Nucleus accumbens (tissue), 56 donors: ENCODE measurements at regions not wholly inside any gene's neighbourhood (a gene's known extent, or its start where the extent isn't known, plus 50 kb on each side); places are given as distances from the start of the nearest gene placed in this dataset.

ENCODE experiments used
- DNase-seq, 56 donors: peaks; one replicate each; lab custom pipeline; 2025; lab: John Stamatoyannopoulos, UW

DNA sequence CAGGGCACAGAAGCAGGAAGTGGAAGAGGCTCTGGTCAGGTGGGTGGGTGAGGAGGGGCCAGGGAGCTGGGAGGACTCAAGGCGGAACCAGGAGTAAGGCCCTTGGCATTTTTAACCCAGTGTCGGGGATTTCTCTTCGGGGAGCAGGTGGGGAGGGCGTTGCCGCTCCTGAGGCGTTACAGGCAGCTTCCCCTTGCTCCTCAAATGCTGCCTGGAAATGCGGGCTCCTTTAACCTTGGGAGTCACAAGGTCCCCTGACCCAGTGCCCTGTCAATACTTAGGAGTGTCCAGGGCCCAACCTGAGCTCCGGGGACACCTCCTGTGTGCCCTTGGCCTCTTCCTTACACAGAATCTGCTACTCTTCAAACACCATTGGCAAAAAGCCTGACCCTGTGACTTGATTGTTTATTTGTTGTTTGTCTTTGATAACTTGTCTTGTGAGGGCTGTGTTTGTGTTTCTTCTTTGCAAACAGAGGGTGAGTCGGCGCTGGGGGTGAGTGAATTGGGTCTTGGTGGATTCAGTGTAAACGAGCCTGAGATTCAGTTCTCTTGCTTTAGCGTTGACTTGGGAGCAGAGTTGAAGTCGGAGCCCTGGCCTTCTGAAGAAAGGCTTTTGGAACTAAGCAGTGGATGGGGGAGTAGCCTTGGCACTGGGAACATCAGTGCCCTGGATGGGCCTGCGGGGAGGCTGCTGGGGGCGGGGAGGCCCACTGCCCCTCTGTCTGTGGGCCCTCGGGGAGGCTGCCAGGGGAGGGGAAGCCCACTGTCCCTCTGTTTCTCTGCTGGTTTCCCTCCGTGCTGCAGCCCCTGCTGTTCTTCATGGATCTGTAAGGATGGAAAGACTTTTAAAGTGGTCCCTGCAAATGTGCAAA is 300.7 kb upstream of the IRX4 start:
- no peak for DNase-seq

- DNase-seq: no peak
Measured at GRCh38 chr5:2182020-2182419, 299.3 kb upstream of the IRX4 start.

- DNase-seq: no peak
Measured at GRCh38 chr5:2181557-2181956, 298.8 kb upstream of the IRX4 start.

GRCh38 chr5:2181149-2181548 is 298.4 kb upstream of the IRX4 start:
- no peak for DNase-seq

DNA sequence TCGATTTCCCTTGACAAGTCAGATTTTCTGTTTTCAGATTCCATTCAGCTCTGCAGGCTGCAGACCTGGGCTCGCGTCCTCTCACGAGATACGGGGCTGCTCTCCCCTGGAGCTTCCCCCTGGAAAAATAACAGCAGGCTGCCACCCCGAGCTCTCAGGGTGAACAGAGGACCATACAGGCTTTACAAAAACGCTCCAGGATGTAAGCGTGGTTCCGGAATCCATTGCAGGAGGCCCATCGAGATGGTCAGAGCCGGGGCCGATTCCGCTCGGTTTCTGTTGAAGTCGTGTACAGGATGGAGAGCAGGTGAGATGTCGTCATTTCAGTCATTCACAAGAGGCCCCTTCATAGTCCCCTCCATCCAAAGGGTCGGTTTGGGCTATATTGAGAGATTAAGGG is 297.7 kb upstream of the IRX4 start:
- no peak for DNase-seq

DNA sequence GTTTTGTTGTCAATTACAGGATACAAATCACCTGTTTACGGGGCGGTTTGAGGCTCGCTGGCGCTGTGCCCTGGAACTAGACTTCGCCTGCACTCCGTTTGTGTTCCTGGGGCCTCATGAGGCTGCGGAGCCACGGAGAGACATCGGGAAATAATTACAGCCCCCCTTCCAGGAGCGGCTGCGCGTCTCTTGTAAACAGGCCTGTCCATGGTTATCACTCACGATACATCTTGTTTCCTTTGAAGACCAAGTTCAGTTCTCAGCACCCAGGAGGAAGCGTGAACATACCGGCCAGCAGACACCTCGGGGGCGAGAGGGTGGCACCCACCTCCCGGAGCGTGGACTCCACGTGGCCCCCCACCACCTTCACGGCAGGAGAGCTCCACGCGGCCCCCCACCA is 297.1 kb upstream of the IRX4 start:
- no peak for DNase-seq

DNA sequence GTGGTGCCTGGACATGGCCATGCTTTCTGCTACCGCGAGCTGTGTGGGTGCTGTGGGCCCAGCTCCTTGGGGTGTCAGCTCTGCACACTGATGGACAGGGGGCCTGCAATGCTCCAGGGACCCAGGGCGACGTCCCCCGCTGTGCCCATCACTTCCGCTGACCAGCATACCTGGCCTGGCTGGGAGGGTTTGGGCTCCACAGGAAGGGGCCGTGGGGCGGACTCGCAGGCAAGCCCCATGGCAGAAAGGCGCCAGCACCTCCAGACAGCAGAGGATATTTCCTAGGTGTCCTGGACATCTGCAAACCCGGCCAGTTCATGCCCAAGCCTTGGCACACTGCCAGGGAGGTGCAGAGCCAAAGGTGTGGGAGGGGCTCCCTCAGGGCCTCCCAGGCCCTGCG is 295.8 kb upstream of the IRX4 start:
- no peak for DNase-seq

DNA sequence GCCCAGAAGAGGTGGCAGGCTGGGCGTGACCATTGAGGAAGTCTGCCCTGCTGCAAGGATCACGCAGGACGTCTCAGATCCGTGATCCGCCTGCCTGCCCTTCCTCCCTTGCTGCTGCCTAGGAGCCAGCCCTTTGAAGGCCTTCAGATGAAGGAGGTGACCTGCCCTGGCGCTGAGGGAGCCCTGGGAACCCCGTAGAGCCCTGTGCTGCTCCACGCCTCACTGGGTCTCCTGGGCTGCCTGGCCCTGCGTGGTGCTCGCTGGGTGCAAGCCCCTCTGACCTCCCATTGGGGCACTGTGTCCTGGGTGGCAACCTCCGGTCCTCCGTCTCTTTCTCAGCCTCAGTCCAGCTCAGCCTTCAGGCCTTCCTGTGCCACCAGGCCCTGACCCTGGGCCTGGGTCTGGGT is 295.3 kb upstream of the IRX4 start:
- no peak for DNase-seq

DNA sequence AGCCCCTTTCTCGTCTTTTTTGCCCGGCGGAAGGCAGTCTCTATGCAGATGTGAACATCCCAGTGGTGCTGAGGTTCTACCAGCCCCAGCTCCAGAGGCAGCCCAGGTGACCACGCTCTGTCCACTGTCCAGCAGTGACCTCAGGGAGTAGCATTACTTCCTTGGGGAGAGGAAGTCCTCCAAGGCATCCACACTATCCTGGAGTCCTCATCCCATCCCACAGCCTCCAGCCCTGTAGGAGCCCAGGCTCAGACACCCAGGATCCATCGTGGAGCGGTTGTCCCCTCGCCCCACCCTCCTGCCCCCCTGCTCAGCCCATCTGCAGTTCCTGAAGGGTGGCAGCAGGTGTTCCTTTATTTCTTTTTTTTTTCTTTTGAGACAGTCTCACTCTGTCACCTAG is 294.5 kb upstream of the IRX4 start:
- DNase-seq: no peak

- no peak for DNase-seq
Measured at GRCh38 chr5:2176581-2176980, 293.9 kb upstream of the IRX4 start.

GRCh38 chr5:2175842-2176404 is 293.2 kb upstream of the IRX4 start:
- DNase-seq: no peak

DNA sequence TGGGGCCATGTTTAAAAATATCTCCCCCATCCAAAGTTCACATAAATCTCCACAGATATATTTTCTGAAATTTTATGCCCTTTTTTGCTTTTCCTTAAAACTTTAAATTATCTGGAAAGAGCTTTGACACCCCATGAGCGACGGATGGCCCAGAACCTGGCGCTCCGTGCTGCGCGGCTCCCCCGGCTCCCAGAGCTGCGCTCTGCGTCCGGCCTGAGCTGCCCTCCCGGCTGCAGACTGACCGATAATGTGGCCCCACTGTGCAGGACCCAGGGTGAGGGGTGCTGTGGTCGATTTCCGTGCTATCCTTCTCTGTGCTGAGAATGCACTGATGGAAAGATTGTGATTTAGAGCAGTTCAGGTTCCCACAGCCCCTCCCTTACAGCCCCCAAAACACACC is 292.3 kb upstream of the IRX4 start:
- DNase-seq: no peak

- no peak for DNase-seq
Measured at GRCh38 chr5:2174538-2174937, 291.8 kb upstream of the IRX4 start.

- DNase-seq: no peak
Measured at GRCh38 chr5:2173151-2173834, 290.6 kb upstream of the IRX4 start.

DNA sequence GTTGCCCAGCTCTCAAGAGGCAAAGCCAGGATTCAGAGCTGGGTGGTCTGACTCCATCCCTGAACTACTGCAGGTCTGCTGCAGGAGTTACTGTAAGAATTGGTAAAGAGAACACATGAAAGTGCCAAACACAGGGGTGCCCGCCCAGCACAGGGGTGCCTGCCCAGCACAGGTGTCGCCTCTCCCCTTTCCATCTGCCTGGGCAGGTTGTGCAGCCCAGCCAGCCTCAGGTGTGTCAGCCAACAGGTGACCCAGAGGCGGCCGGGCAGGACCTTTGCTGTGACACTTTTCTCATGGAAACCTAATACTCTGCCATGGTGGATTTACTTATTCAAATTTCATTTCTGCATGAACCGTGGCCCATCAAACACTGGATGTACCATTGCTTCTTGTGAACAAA is 289.7 kb upstream of the IRX4 start:
- DNase-seq: no peak

- DNase-seq: no peak
Measured at GRCh38 chr5:2170761-2171160, 288.0 kb upstream of the IRX4 start.

DNA sequence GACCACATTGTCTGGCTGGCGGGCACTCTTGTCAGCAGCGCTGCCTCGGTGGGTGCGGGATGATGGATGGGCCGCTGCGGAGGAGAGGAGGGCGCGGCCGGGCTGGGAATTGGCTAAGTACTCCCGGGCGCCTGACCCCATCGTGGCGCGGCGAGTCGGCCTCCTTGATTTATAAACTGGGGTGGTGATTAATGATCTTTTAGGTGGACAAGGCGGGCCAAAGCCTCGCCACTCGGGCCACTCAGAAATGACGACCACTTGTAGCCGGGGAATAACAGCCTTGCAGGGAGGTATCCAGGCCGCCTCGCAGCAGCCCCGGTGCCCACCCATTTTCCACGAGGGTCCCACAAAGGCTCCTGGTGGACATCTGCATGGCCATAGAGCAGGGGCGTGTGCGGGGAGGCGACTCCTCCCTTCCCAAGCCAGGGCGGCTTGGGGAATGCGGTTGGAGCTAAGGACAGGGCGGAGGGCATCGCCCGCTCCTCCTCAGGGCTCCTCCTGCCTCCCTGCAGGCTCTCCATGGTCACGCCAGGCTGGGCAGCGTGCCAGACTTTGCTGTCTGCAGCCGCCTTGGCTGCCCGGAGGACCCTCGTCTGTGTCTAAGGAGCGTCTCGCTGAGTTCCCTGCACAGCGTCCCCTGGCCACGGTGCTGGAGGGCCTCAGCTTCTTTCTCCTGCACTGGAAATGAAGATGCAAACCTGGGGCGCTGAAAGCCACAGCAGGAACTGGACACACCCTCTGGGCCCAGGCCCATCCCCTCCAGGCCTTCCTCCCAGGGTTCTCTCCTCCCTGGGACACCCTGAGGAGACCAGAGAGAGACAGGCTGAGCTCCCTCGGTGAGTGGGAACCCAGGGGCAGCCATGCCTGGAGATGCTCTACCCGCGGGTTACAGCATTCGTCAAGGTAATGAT is 287.4 kb upstream of the IRX4 start:
- DNase-seq: peak in 1 of 56 donors; percentile 14

- DNase-seq: no peak
Measured at GRCh38 chr5:2169430-2169808, 286.7 kb upstream of the IRX4 start.

DNA sequence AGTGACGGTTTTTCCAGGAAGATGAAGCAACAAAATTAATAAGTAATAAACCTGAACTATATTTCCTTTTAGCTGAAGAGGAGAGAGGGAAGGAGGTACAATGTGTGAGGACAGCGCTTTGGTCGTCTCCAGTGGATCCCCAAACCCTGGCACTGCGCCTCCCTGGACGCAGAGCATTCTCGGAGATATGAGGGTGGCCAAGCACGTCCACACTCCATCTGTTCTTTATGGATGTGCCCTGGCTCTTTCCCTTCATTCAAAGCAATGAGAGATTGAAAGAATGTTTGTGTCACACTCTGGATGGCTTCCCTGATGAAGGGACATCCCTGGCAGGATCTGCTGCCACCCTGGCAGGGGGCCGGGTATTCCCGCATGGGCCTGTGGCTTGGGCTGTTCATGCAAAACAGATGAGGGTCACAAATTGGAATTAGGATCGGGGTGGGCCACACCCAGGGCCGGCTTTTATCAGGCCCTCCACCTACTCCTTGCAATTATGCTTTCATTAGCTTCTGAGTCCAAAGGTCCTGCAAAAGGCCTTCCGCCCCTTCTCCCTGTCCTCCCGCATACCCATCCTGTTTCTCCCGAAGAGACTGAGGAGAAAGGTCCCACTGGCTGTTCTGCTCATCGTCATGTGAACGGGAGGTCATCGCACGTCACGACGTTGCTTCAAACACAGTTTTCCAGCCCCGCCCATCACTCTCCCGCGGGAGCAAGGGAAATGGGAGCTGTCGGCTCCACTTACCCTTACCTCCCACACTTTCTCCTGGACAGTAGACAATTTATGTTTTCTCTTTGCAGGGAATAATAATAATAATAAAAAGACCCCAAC is 286.1 kb upstream of the IRX4 start:
- DNase-seq: no peak

- DNase-seq: no peak
Measured at GRCh38 chr5:2167671-2168070, 284.9 kb upstream of the IRX4 start.
